ENCODE measurements at regions not wholly inside any gene's neighbourhood (a gene's known extent, or its start where the extent isn't known, plus 50 kb on each side); places are given as distances from the start of the nearest gene placed in this dataset.

DNA sequence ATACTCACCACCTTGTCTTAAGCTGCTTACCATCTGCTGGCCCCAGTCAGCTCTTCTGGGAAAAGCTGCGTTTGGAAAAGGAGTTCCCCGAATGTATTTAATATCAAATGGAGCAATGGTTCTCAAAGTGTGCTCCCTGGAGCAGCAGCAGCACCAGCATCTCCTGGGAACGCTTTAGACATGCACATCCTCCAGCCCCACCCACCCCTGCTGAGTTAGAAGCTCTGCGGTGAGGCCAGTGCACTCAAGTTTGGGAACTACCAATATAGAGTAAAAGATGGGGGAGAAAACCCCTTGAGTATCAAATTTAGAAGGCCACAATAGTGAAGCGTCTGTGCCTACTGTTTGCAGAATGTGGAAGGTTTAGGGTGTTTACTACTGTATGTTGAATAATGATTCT is 124.0 kb upstream of the TOPAZ1 start:
- no peak for DNase-seq (ENCODE audit: low read depth)
- TF ChIP-seq, protein P1, sequence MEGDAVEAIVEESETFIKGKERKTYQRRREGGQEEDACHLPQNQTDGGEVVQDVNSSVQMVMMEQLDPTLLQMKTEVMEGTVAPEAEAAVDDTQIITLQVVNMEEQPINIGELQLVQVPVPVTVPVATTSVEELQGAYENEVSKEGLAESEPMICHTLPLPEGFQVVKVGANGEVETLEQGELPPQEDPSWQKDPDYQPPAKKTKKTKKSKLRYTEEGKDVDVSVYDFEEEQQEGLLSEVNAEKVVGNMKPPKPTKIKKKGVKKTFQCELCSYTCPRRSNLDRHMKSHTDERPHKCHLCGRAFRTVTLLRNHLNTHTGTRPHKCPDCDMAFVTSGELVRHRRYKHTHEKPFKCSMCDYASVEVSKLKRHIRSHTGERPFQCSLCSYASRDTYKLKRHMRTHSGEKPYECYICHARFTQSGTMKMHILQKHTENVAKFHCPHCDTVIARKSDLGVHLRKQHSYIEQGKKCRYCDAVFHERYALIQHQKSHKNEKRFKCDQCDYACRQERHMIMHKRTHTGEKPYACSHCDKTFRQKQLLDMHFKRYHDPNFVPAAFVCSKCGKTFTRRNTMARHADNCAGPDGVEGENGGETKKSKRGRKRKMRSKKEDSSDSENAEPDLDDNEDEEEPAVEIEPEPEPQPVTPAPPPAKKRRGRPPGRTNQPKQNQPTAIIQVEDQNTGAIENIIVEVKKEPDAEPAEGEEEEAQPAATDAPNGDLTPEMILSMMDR (conservative IDR thresholded peaks at IDR 0.05; ENCODE audit: control insufficient read depth, insufficient read depth, low read depth, low read length): no peak
- no peak overlapping the region for H3K4me3 ChIP-seq (ENCODE audit: control insufficient read depth, low read depth, low read length)

DNA sequence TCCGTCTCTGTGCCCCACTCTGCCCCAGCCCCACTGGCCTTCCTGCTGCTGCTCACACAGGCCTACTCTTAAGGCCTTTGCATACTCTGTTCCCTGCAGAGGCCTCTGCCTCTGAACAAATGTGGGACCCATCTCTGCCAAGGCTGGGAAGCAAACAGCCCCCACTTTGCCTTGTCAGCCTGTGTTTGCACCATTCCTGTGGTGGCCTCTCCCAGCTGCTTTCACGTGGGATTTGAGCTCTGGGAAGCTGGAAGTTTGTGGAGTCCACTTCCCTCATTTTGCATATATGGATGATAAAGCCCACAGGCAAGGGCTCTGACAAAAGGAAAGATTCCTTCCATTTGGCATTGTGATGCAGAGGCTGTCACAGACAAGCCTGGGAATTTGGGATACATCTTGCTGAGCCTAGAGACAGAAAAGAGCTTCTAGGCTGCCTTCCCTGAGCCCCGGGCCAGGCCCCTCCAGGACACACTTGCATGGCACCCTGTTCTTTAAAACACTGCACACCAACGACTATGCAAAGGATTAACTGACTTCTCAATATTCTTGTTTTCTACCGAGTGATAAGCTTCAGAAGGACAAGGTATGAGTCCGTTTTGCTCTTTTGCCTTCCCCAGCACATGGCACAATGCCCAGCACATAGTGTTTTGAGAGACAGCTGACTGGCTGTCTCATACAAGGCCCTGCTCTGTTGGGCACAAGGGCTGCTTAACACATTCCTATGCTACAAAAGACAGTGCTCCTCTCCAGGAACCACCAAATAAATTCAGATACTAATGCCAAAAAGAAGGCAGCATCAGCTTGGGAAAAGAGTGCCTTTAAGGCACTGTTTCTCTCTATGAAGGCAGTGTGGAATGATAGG is 120.7 kb upstream of the TOPAZ1 start:
- H3K4me3 ChIP-seq (ENCODE audit: control insufficient read depth, low read depth, low read length): no peak overlapping the region
- peak; percentile 29 for DNase-seq (ENCODE audit: low read depth)
- TF ChIP-seq, protein P1 (conservative IDR thresholded peaks at IDR 0.05; ENCODE audit: control insufficient read depth, insufficient read depth, low read depth, low read length): no peak

DNA sequence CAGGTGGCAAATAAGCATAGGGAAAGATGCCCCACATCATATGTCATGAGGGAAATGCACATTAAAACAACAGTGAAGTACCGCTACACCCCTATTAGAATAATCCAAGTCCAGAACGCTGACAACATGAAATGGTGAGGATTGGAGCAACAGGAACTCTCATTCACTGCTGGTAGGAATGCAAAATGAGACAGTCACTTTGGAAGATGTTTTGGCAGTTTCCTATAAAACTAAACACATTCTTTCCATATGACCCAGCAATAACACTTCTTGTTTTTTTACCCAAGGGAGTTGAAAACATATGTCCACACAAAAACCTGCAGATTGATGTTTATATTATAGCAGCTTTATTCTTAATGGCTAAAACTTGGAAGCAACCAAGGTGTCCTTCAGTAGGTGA is 116.4 kb upstream of the TOPAZ1 start:
- TF ChIP-seq, protein P1 (conservative IDR thresholded peaks at IDR 0.05; ENCODE audit: control insufficient read depth, insufficient read depth, low read depth, low read length): peak; percentile 19
- DNase-seq (ENCODE audit: low read depth): peak; percentile 59

DNA sequence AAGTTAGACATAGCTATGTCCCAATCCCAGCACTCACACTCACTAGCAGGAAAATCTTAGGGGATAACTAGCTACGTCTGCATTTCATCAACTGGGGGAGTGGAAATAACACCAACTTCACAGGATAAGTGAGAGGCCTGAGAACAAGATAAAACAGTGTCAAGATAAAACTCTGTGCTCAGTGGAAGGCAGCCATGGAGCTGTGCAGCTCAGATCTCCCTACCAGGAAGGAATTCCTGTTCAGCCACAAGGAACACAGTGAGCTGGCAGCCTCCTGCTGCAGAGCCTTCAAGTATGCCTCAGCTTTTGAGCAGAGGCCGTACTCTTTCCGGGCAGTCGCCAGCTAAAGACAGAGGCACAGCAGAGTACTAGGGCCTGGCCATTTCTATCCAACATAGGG is 115.8 kb upstream of the TOPAZ1 start:
- no peak overlapping the region for H3K4me3 ChIP-seq (ENCODE audit: control insufficient read depth, low read depth, low read length)
- TF ChIP-seq, protein P1 (conservative IDR thresholded peaks at IDR 0.05; ENCODE audit: control insufficient read depth, insufficient read depth, low read depth, low read length): no peak
- peak; percentile 52 for DNase-seq (ENCODE audit: low read depth)

More for the DNA sequence above, 116.4 kb upstream of the TOPAZ1 start:
- H3K4me3 ChIP-seq (ENCODE audit: control insufficient read depth, low read depth, low read length): no peak overlapping the region

DNA sequence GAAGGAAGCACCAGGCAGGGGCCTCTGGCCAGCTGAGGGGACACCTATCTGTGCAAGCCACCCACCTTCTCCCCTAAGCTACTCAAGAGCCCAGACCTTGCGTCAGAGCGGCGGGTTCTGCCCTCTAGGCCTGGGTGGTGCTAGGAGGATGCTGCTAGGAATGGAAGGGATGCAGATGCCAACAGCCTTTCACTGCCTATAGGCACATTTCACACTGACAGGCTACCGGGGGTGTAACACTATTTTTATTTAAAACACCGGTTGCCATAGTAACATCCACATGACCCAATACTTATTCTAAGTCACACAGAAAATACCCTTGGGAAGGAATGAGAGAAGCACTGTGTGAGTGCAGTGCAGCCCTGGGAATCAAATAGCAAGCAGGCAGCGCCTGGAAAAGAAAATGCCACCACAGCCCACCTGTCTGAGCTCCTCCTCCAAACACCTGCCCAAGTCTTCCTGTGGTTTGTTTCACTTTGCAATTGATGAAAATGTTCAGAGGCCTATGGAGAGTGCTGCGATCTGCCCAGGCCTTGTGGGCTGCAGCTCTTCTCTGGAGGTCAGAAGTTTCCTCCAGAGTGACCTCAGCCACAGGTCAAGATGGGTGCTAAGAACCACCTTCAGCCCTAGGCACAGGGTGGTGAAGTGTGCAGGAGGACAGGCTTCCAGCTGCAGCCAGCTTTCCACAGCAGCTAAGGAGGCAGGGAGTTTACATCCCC is 113.5 kb upstream of the TOPAZ1 start:
- DNase-seq (ENCODE audit: low read depth): no peak
- no peak overlapping the region for H3K4me3 ChIP-seq (ENCODE audit: control insufficient read depth, low read depth, low read length)
- TF ChIP-seq, protein P1 (conservative IDR thresholded peaks at IDR 0.05; ENCODE audit: control insufficient read depth, insufficient read depth, low read depth, low read length): no peak

DNA sequence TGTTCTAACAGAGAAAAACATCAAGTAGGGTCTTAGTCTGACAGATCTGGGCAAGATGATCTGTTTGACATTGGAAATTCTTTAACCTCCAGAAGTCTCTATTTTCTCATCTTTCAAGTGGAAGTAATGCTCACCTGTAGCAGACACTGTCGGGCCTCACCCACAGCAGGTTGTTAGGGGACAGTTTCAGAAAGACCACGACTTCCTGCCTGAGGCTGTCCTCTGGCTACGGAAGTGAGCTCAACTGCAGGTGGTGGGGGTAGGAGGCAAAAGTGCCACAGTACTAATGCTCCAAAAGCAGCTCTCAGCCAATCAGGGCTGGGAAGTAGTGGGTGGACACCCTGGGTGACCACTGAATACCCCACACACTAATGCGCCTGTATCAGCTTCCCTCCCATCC is 111.4 kb upstream of the TOPAZ1 start:
- TF ChIP-seq, protein P1 (conservative IDR thresholded peaks at IDR 0.05; ENCODE audit: control insufficient read depth, insufficient read depth, low read depth, low read length): no peak
- no peak overlapping the region for H3K4me3 ChIP-seq (ENCODE audit: control insufficient read depth, low read depth, low read length)
- no peak for DNase-seq (ENCODE audit: low read depth)
